ENCODE measurements at regions not wholly inside any gene's neighbourhood (a gene's known extent, or its start where the extent isn't known, plus 50 kb on each side); places are given as distances from the start of the nearest gene placed in this dataset.

- TF ChIP-seq CTCF (IDR thresholded peaks at IDR 0.05) (no peak), POLR2A (IDR thresholded peaks at IDR 0.05) (no peak)
Measured at GRCh38 chr15:69859866-69860265, 237.9 kb downstream of the TLE3 start.

All from thyroid gland (tissue), 4 donors.